Fibroblast of gingiva (primary cell): ENCODE measurements at regions not wholly inside any gene's neighbourhood (a gene's known extent, or its start where the extent isn't known, plus 50 kb on each side); places are given as distances from the start of the nearest gene placed in this dataset.

Experiments
- DNase-seq: peaks from one replicate; pipeline ENCODE4 v3.0.0-alpha.2; 2011; ENCODE audit warnings: low read depth

- no peak for DNase-seq
These were observed 120.3 kb upstream of the FTMT start for GRCh38 chr5:121731377-121731776.

GRCh38 chr5:121735618-121736017, 116.1 kb upstream of the FTMT start:
- DNase-seq: no peak

GRCh38 chr5:121737120-121737519, 114.6 kb upstream of the FTMT start:
- DNase-seq: no peak

GRCh38 chr5:121741156-121741555, 110.5 kb upstream of the FTMT start:
- DNase-seq: no peak

GRCh38 chr5:121744577-121744976, 107.1 kb upstream of the FTMT start:
- DNase-seq: no peak

GRCh38 chr5:121745407-121745806, 106.3 kb upstream of the FTMT start:
- no peak for DNase-seq

- DNase-seq: no peak
These were observed 104.9 kb upstream of the FTMT start for GRCh38 chr5:121746763-121747162.

- DNase-seq: no peak
These were observed 103.0 kb upstream of the FTMT start for GRCh38 chr5:121748686-121749085.

- no peak for DNase-seq
These were observed 99.5 kb upstream of the FTMT start for GRCh38 chr5:121752149-121752548.

GRCh38 chr5:121755266-121755665, 96.4 kb upstream of the FTMT start:
- DNase-seq: no peak

GRCh38 chr5:121757753-121758152, 93.9 kb upstream of the FTMT start:
- DNase-seq: no peak

- DNase-seq: no peak
These were observed 93.1 kb upstream of the FTMT start for GRCh38 chr5:121758615-121759014.

- no peak for DNase-seq
These were observed 89.3 kb upstream of the FTMT start for GRCh38 chr5:121762426-121762825.

- DNase-seq: no peak
These were observed 88.0 kb upstream of the FTMT start for GRCh38 chr5:121763665-121764064.

GRCh38 chr5:121780406-121780805, 71.3 kb upstream of the FTMT start:
- DNase-seq: no peak

- no peak for DNase-seq
These were observed 68.0 kb upstream of the FTMT start for GRCh38 chr5:121783700-121784099.

- DNase-seq: no peak
These were observed 57.9 kb upstream of the FTMT start for GRCh38 chr5:121793791-121794190.

- no peak for DNase-seq
These were observed 56.2 kb upstream of the FTMT start for GRCh38 chr5:121795511-121795910.

GRCh38 chr5:121797681-121798518, 53.8 kb upstream of the FTMT start:
- DNase-seq: no peak
